ENCODE measurements at regions not wholly inside any gene's neighbourhood (a gene's known extent, or its start where the extent isn't known, plus 50 kb on each side); places are given as distances from the start of the nearest gene placed in this dataset.
"Not testable (repeated sequence)": the region's sequence is repeated elsewhere in the genome, so short reads cannot be mapped to it uniquely, and the experiment has no call there.

GRCh38 chr1:610538-610937 lies 75.9 kb downstream of the OR4F16 start:
- not testable (repeated sequence) for TF ChIP-seq ZNF274 (IDR thresholded peaks at IDR 0.05; ENCODE audit: insufficient read depth, insufficient read length); CTCF (IDR thresholded peaks at IDR 0.05 in 2 of 3, conservative IDR thresholded peaks at IDR 0.05 in 1 of 3; ENCODE audit: control insufficient read depth in 2 of 3, extremely low read depth in 1 of 3, insufficient read depth in 1 of 3, low read depth in 3 of 3, low read length in 3 of 3); POLR2A (IDR thresholded peaks at IDR 0.05; ENCODE audit: low read depth, low read length)

Measured in GM12878 (cell line).